Naive thymus-derived CD4-positive, alpha-beta T cell (primary cell): ENCODE measurements at regions not wholly inside any gene's neighbourhood (a gene's known extent, or its start where the extent isn't known, plus 50 kb on each side); places are given as distances from the start of the nearest gene placed in this dataset.

ENCODE experiments used
- ATAC-seq: fragments of 150-1000 bp; cut with Tn5 transposase; 2 replicates; pipeline ENCODE4 v1.10.0; 2021; ENCODE audit warnings: mild to moderate bottlenecking, moderate library complexity
- CTCF ChIA-PET: fragments of 350-600 bp; sonication (Branson Sonifier 250); formaldehyde crosslinking; loops from one replicate; lab custom pipeline; 2021; ENCODE audit warnings: antibody characterized with exemption; lab: Charles Lee
- POLR2A ChIA-PET: fragments of 350-600 bp; sonication (Branson Sonifier 250); formaldehyde crosslinking; loops from one replicate; lab custom pipeline; 2021; ENCODE audit warnings: antibody characterized with exemption, inconsistent platforms; lab: Charles Lee
- DNase-seq, 9 donors: peaks; one replicate each; pipeline versions ENCODE4 v3.0.0 to v3.0.0-alpha.2; 2020 to 2022; ENCODE audit warnings: mixed read lengths in 1 of 9
- H3K27ac ChIP-seq: one replicate; pipeline ENCODE4 v1.7.0; 2013; ENCODE audit warnings: mild to moderate bottlenecking, low read depth, low read length, moderate library complexity
- H3K27me3 ChIP-seq, 2 donors: one replicate each; pipeline ENCODE4 v1.7.0; 2013; ENCODE audit warnings: low read length in 2 of 2, mild to moderate bottlenecking in 2 of 2, moderate library complexity in 2 of 2; ENCODE audit not compliant: control insufficient read depth in 2 of 2, insufficient read depth in 2 of 2
- H3K36me3 ChIP-seq, 3 experiments: 1 replicate in 2 of 3; 2 replicates in 1 of 3; pipeline ENCODE4 v1.7.0; 2013; ENCODE audit warnings: low read length in 3 of 3, mild to moderate bottlenecking in 3 of 3, moderate library complexity in 1 of 3; ENCODE audit not compliant: insufficient read depth in 3 of 3, control insufficient read depth in 2 of 3
- H3K4me1 ChIP-seq, 2 donors: one replicate each; pipeline ENCODE4 v1.7.0; 2013; ENCODE audit warnings: low read length in 2 of 2, mild to moderate bottlenecking in 2 of 2, moderate library complexity in 1 of 2; ENCODE audit not compliant: control insufficient read depth in 2 of 2, insufficient read depth in 2 of 2
- H3K4me3 ChIP-seq: 2 replicates; pipeline ENCODE4 v1.7.0; 2013; ENCODE audit warnings: mild to moderate bottlenecking, low read length
- H3K9me3 ChIP-seq, 3 experiments: 1 replicate in 2 of 3; 2 replicates in 1 of 3; pipeline ENCODE4 v1.7.0; 2013; ENCODE audit warnings: low read length in 3 of 3; ENCODE audit not compliant: control insufficient read depth in 2 of 3
- H3K27ac Mint-ChIP-seq, 9 donors: one replicate each; pipeline ENCODE4 v1.8.0; 2020 to 2022; ENCODE audit warnings: mixed read lengths in 9 of 9, mild to moderate bottlenecking in 8 of 9, moderate library complexity in 5 of 9, inconsistent platforms in 2 of 9
- H3K27me3 Mint-ChIP-seq, 5 donors: one replicate each; pipeline ENCODE4 v1.8.0; 2021 to 2022; ENCODE audit warnings: mixed read lengths in 5 of 5, mild to moderate bottlenecking in 1 of 5
- H3K36me3 Mint-ChIP-seq, 5 donors: one replicate each; pipeline ENCODE4 v1.8.0; 2020 to 2022; ENCODE audit warnings: mixed read lengths in 5 of 5, mild to moderate bottlenecking in 3 of 5, inconsistent platforms in 1 of 5
- H3K4me1 Mint-ChIP-seq, 7 donors: one replicate each; pipeline ENCODE4 v1.8.0; 2020 to 2022; ENCODE audit warnings: mixed read lengths in 7 of 7, mild to moderate bottlenecking in 3 of 7, inconsistent platforms in 1 of 7
- H3K4me3 Mint-ChIP-seq, 10 donors: one replicate each; pipeline ENCODE4 v1.8.0; 2020 to 2022; ENCODE audit warnings: mild to moderate bottlenecking in 10 of 10, mixed read lengths in 10 of 10, moderate library complexity in 6 of 10, inconsistent platforms in 2 of 10
- H3K9me3 Mint-ChIP-seq, 11 donors: one replicate each; pipeline ENCODE4 v1.8.0; 2020 to 2022; ENCODE audit warnings: mixed read lengths in 11 of 11, mild to moderate bottlenecking in 4 of 11, inconsistent platforms in 1 of 11, moderate library complexity in 1 of 11
- intact Hi-C, 2 donors: fragments of 100-400 bp; cut with micrococcal nuclease; formaldehyde crosslinking; loops; one replicate each; pipeline ENCODE4 v1.15.1; 2023

GRCh38 chr6:140809694-140810101, 1323.0 kb upstream of the GJE1 start:
- Histone ChIP-seq H3K27ac (no peak overlapping the region), H3K4me1 (no peaks in the 10 kb centered on the region), H3K27me3 (no peaks in the 10 kb centered on the region), H3K36me3 (no peaks in the 10 kb centered on the region), H3K9me3 (no peaks in the 10 kb centered on the region), H3K4me3 (no peak overlapping the region)
- CTCF ChIA-PET: no interaction called here
- POLR2A ChIA-PET: no interaction called here
- Mint-ChIP-seq H3K4me3 (no peak overlapping the region), H3K9me3 (peaks cover 0 to 8% (median 0%) of the 10 kb centered on the region in 11 donors), H3K27me3 (peaks cover 4 to 11% (median 7%) of the 10 kb centered on the region in 5 donors), H3K4me1 (peaks cover 0 to 22% (median 0%) of the 10 kb centered on the region in 7 donors), H3K27ac (peak overlapping the region in 1 of 9 donors; percentile 77), H3K36me3 (peaks cover 0 to 1% (median 0%) of the 10 kb centered on the region in 5 donors)
- intact Hi-C loops: loop anchor here in 1 of 2 donors (10.0 kb wide), 1 partner anchor 1435 kb away; the partner anchor contains the start of gene CITED2
- ATAC-seq (peak; percentile 63), DNase-seq (no peak)

GRCh38 chr6:140806431-140806830, 1326.3 kb upstream of the GJE1 start:
- Histone ChIP-seq H3K4me1 (no peaks in the 10 kb centered on the region), H3K4me3 (no peak overlapping the region), H3K27ac (no peak overlapping the region), H3K27me3 (no peaks in the 10 kb centered on the region), H3K36me3 (no peaks in the 10 kb centered on the region), H3K9me3 (no peaks in the 10 kb centered on the region)
- peaks cover 0 to 11% (median 7%) of the 10 kb centered on the region in 5 donors for H3K27me3 Mint-ChIP-seq
- no peak overlapping the region for H3K4me3 Mint-ChIP-seq
- no peaks in the 10 kb centered on the region for H3K36me3 Mint-ChIP-seq
- H3K4me1 Mint-ChIP-seq: peaks cover 0 to 17% (median 0%) of the 10 kb centered on the region in 7 donors
- DNase-seq: no peak
- POLR2A ChIA-PET: no interaction called here
- CTCF ChIA-PET: no interaction called here
- intact Hi-C loops: loop anchor here in 1 of 2 donors (10.0 kb wide), 1 partner anchor 1432 kb away; the partner anchor contains the start of gene CITED2
- peaks cover 0 to 8% (median 0%) of the 10 kb centered on the region in 11 donors for H3K9me3 Mint-ChIP-seq
- no peak for ATAC-seq
- no peak overlapping the region for H3K27ac Mint-ChIP-seq

GRCh38 chr6:140794544-140794943, 1338.2 kb upstream of the GJE1 start:
- H3K4me3 Mint-ChIP-seq: no peak overlapping the region
- ChIA-PET POLR2A (no interaction called here), CTCF (no interaction called here)
- no peak for DNase-seq
- intact Hi-C loops: no loop called here
- H3K9me3 Mint-ChIP-seq: peaks cover 0 to 5% (median 0%) of the 10 kb centered on the region in 11 donors
- ATAC-seq: no peak
- no peaks in the 10 kb centered on the region for H3K36me3 ChIP-seq
- H3K4me3 ChIP-seq: no peak overlapping the region
- H3K9me3 ChIP-seq: no peaks in the 10 kb centered on the region
- H3K27me3 Mint-ChIP-seq: peaks cover 0 to 5% (median 0%) of the 10 kb centered on the region in 5 donors
- H3K27ac Mint-ChIP-seq: no peak overlapping the region
- no peaks in the 10 kb centered on the region for H3K27me3 ChIP-seq
- no peak overlapping the region for H3K27ac ChIP-seq
- H3K4me1 ChIP-seq: no peaks in the 10 kb centered on the region
- H3K36me3 Mint-ChIP-seq: no peaks in the 10 kb centered on the region
- H3K4me1 Mint-ChIP-seq: no peaks in the 10 kb centered on the region

GRCh38 chr6:140790109-140790508, 1342.6 kb upstream of the GJE1 start:
- no peaks in the 10 kb centered on the region for H3K9me3 Mint-ChIP-seq
- no peaks in the 10 kb centered on the region for H3K36me3 Mint-ChIP-seq
- ChIA-PET POLR2A (no interaction called here), CTCF (no interaction called here)
- no peaks in the 10 kb centered on the region for H3K9me3 ChIP-seq
- H3K27me3 ChIP-seq: no peaks in the 10 kb centered on the region
- H3K36me3 ChIP-seq: no peaks in the 10 kb centered on the region
- intact Hi-C loops: no loop called here
- ATAC-seq (no peak), DNase-seq (no peak)
- no peaks in the 10 kb centered on the region for H3K4me1 ChIP-seq
- no peaks in the 10 kb centered on the region for H3K4me1 Mint-ChIP-seq
- no peak overlapping the region for H3K4me3 Mint-ChIP-seq
- no peak overlapping the region for H3K27ac ChIP-seq
- H3K4me3 ChIP-seq: no peak overlapping the region
- H3K27ac Mint-ChIP-seq: no peak overlapping the region
- peaks cover 0 to 3% (median 0%) of the 10 kb centered on the region in 5 donors for H3K27me3 Mint-ChIP-seq

GRCh38 chr6:140789466-140789865, 1343.3 kb upstream of the GJE1 start:
- no peak overlapping the region for H3K27ac Mint-ChIP-seq

GRCh38 chr6:140785926-140786325, 1346.8 kb upstream of the GJE1 start:
- H3K27me3 Mint-ChIP-seq: no peaks in the 10 kb centered on the region
- Histone ChIP-seq H3K27ac (no peak overlapping the region), H3K4me3 (no peak overlapping the region), H3K9me3 (no peaks in the 10 kb centered on the region), H3K27me3 (no peaks in the 10 kb centered on the region), H3K4me1 (no peaks in the 10 kb centered on the region), H3K36me3 (no peaks in the 10 kb centered on the region)
- POLR2A ChIA-PET: no interaction called here
- H3K4me3 Mint-ChIP-seq: no peak overlapping the region
- intact Hi-C loops: no loop called here
- no peak for DNase-seq
- no peaks in the 10 kb centered on the region for H3K36me3 Mint-ChIP-seq
- H3K4me1 Mint-ChIP-seq: no peaks in the 10 kb centered on the region
- no peaks in the 10 kb centered on the region for H3K9me3 Mint-ChIP-seq
- no peak for ATAC-seq
- H3K27ac Mint-ChIP-seq: no peak overlapping the region
- CTCF ChIA-PET: no interaction called here

More at GRCh38 chr6:140789466-140789865, 1343.3 kb upstream of the GJE1 start:
- ChIA-PET POLR2A (no interaction called here), CTCF (no interaction called here)
- H3K9me3 ChIP-seq: no peaks in the 10 kb centered on the region
- H3K27ac ChIP-seq: no peak overlapping the region
- ATAC-seq: no peak
- Mint-ChIP-seq H3K9me3 (no peaks in the 10 kb centered on the region), H3K4me1 (no peaks in the 10 kb centered on the region), H3K36me3 (no peaks in the 10 kb centered on the region), H3K27me3 (peaks cover 0 to 3% (median 0%) of the 10 kb centered on the region in 5 donors), H3K4me3 (no peak overlapping the region)
- H3K4me1 ChIP-seq: no peaks in the 10 kb centered on the region
- H3K36me3 ChIP-seq: no peaks in the 10 kb centered on the region
- no peaks in the 10 kb centered on the region for H3K27me3 ChIP-seq
- intact Hi-C loops: no loop called here
- DNase-seq: no peak
- H3K4me3 ChIP-seq: no peak overlapping the region

- no peaks in the 10 kb centered on the region for H3K36me3 Mint-ChIP-seq
- H3K4me3 ChIP-seq: no peak overlapping the region
- H3K4me1 Mint-ChIP-seq: no peaks in the 10 kb centered on the region
- no peaks in the 10 kb centered on the region for H3K27me3 Mint-ChIP-seq
- H3K9me3 Mint-ChIP-seq: no peaks in the 10 kb centered on the region
- H3K27ac Mint-ChIP-seq: no peak overlapping the region
- no peak for ATAC-seq
- CTCF ChIA-PET: no interaction called here
- intact Hi-C loops: no loop called here
- no peaks in the 10 kb centered on the region for H3K27me3 ChIP-seq
- no peaks in the 10 kb centered on the region for H3K36me3 ChIP-seq
- no peaks in the 10 kb centered on the region for H3K4me1 ChIP-seq
- H3K27ac ChIP-seq: no peak overlapping the region
- POLR2A ChIA-PET: no interaction called here
- no peak for DNase-seq
- no peak overlapping the region for H3K4me3 Mint-ChIP-seq
- no peaks in the 10 kb centered on the region for H3K9me3 ChIP-seq
These were observed 1348.2 kb upstream of the GJE1 start for GRCh38 chr6:140784573-140784972.
